CD4-positive, alpha-beta T cell (primary cell): ENCODE measurements at regions not wholly inside any gene's neighbourhood (a gene's known extent, or its start where the extent isn't known, plus 50 kb on each side); places are given as distances from the start of the nearest gene placed in this dataset.

Experiments used
- ATAC-seq: fragments of 200-7000 bp; cut with Tn5 transposase; one replicate; pipeline ENCODE4 v1.10.0; 2022; ENCODE audit warnings: mild to moderate bottlenecking; ENCODE audit not compliant: poor library complexity
- CTCF ChIA-PET: fragments of 350-600 bp; sonication (Branson Sonifier 250); formaldehyde crosslinking; loops from one replicate; lab custom pipeline; 2021; ENCODE audit warnings: antibody characterized with exemption, inconsistent platforms; lab: Charles Lee
- POLR2A ChIA-PET: fragments of 350-600 bp; sonication (Branson Sonifier 250); formaldehyde crosslinking; loops from one replicate; lab custom pipeline; 2021; ENCODE audit warnings: antibody characterized with exemption, inconsistent platforms; lab: Charles Lee
- DNase-seq, 14 experiments: peaks; one replicate each; pipeline ENCODE4 v3.0.0-alpha.2; 2013 to 2020; ENCODE audit warnings: mixed read lengths in 2 of 14
- H3K27ac ChIP-seq, 2 donors: one replicate each; pipeline versions ENCODE4 v1.5.1 to v1.7.0; 2013; ENCODE audit warnings: low read length in 2 of 2, low read depth in 1 of 2, mild to moderate bottlenecking in 1 of 2
- H3K27me3 ChIP-seq, 2 experiments: 1 replicate in 1 of 2; 2 replicates in 1 of 2; pipeline versions ENCODE4 v1.6.1 to v1.7.0; 2013; ENCODE audit warnings: low read length in 2 of 2, control low read depth in 1 of 2, mild to moderate bottlenecking in 1 of 2, moderate library complexity in 1 of 2; ENCODE audit not compliant: insufficient read depth in 2 of 2, control insufficient read depth in 1 of 2
- H3K36me3 ChIP-seq: one replicate; pipeline ENCODE4 v1.6.1; 2013; ENCODE audit warnings: low read length, control low read depth; ENCODE audit not compliant: insufficient read depth
- H3K4me1 ChIP-seq: one replicate; pipeline ENCODE4 v1.6.1; 2013; ENCODE audit warnings: low read length, control low read depth; ENCODE audit not compliant: insufficient read depth
- H3K4me3 ChIP-seq: one replicate; pipeline ENCODE4 v1.5.1; 2013; ENCODE audit warnings: mild to moderate bottlenecking, low read length, moderate library complexity
- H3K9me3 ChIP-seq, 2 experiments: 1 replicate in 1 of 2; 2 replicates in 1 of 2; pipeline versions ENCODE4 v1.6.1 to v1.7.0; 2013; ENCODE audit warnings: low read length in 2 of 2, mild to moderate bottlenecking in 2 of 2, control low read depth in 1 of 2, moderate library complexity in 1 of 2; ENCODE audit not compliant: control insufficient read depth in 1 of 2, insufficient read depth in 1 of 2
- H3K27ac Mint-ChIP-seq: one replicate; pipeline ENCODE4 v1.8.0; 2020; ENCODE audit warnings: mixed read lengths
- H3K27me3 Mint-ChIP-seq: one replicate; pipeline ENCODE4 v1.8.0; 2021; ENCODE audit warnings: mixed read lengths
- H3K36me3 Mint-ChIP-seq: one replicate; pipeline ENCODE4 v1.8.0; 2021; ENCODE audit warnings: low read depth, mixed read lengths
- H3K4me1 Mint-ChIP-seq: one replicate; pipeline ENCODE4 v1.8.0; 2021; ENCODE audit warnings: low read depth, mixed read lengths
- H3K4me3 Mint-ChIP-seq: one replicate; pipeline ENCODE4 v1.8.0; 2020; ENCODE audit warnings: mild to moderate bottlenecking, mixed read lengths
- H3K9me3 Mint-ChIP-seq: one replicate; pipeline ENCODE4 v1.8.0; 2020; ENCODE audit warnings: mixed read lengths
- CTCF ChIP-seq: fragments of 200-600 bp; IDR thresholded peaks from one replicate; pipeline ENCODE4 v1.8.0; 2022; ENCODE audit warnings: antibody characterized with exemption, mild to moderate bottlenecking
- intact Hi-C, 2 experiments: fragments of 100-400 bp; cut with DNase I in 1 of 2; cut with micrococcal nuclease in 1 of 2; formaldehyde crosslinking; loops; one replicate each; pipeline versions ENCODE4 v1.15.1 to v1.9.0; 2023 to 2025; cut with DNase I, micrococcal nuclease

DNA sequence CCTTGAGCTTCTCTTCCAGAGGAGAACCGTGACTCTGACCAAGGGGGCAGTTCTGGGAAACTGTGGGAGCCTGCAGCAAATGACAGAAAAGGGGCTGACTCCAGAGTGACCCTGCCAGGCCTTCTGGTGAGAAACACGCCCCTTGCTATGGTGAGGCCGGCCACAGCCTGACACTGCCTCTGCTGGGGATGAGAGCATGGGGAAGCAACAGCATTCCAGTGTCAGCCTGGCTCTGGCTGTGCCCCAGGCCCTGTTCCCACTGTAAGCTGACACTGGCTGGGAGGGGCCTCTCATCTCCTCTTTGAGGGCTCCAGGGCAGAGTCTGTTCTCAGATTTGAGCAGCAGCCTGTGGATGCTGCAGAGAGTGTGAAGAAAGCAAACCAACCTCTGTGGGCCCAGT lies 180.0 kb upstream of the IL12B start:
- H3K9me3 ChIP-seq = no peaks in the 10 kb centered on the region
- Mint-ChIP-seq H3K36me3 (no peaks in the 10 kb centered on the region), H3K9me3 (no peaks in the 10 kb centered on the region), H3K27ac (no peak overlapping the region), H3K4me1 (no peaks in the 10 kb centered on the region), H3K27me3 (no peaks in the 10 kb centered on the region), H3K4me3 (no peak overlapping the region)
- intact Hi-C loops = no loop called here
- no peaks in the 10 kb centered on the region for H3K36me3 ChIP-seq
- POLR2A ChIA-PET = no interaction called here
- CTCF ChIA-PET = no interaction called here
- no peak overlapping the region for H3K4me3 ChIP-seq
- no peak overlapping the region for H3K27ac ChIP-seq
- H3K27me3 ChIP-seq = no peaks in the 10 kb centered on the region
- DNase-seq = no peak
- no peaks in the 10 kb centered on the region for H3K4me1 ChIP-seq
- no peak for ATAC-seq
- TF ChIP-seq CTCF = no peak

- no peaks in the 10 kb centered on the region for H3K36me3 Mint-ChIP-seq
- intact Hi-C loops = no loop called here
- Histone ChIP-seq H3K36me3 (no peaks in the 10 kb centered on the region), H3K27me3 (no peaks in the 10 kb centered on the region), H3K4me3 (no peak overlapping the region), H3K27ac (no peak overlapping the region), H3K9me3 (no peaks in the 10 kb centered on the region), H3K4me1 (no peaks in the 10 kb centered on the region)
- H3K27ac Mint-ChIP-seq = no peak overlapping the region
- ATAC-seq = no peak
- TF ChIP-seq CTCF = no peak
- DNase-seq = no peak
- H3K27me3 Mint-ChIP-seq = no peaks in the 10 kb centered on the region
- H3K4me3 Mint-ChIP-seq = no peak overlapping the region
- H3K4me1 Mint-ChIP-seq = peaks cover 4% of the 10 kb centered on the region
- ChIA-PET CTCF (no interaction called here), POLR2A (no interaction called here)
- no peaks in the 10 kb centered on the region for H3K9me3 Mint-ChIP-seq
Observed at GRCh38 chr5:159511570-159511969, 181.3 kb upstream of the IL12B start.

GRCh38 chr5:159512064-159512463 lies 181.8 kb upstream of the IL12B start:
- intact Hi-C loops = no loop called here
- Histone ChIP-seq H3K9me3 (no peaks in the 10 kb centered on the region), H3K4me3 (no peak overlapping the region), H3K36me3 (no peaks in the 10 kb centered on the region), H3K4me1 (no peaks in the 10 kb centered on the region), H3K27me3 (no peaks in the 10 kb centered on the region), H3K27ac (no peak overlapping the region)
- DNase-seq = no peak
- ChIA-PET POLR2A (no interaction called here), CTCF (no interaction called here)
- no peak for TF ChIP-seq CTCF
- Mint-ChIP-seq H3K27ac (no peak overlapping the region), H3K9me3 (no peaks in the 10 kb centered on the region), H3K27me3 (no peaks in the 10 kb centered on the region), H3K4me1 (peaks cover 4% of the 10 kb centered on the region), H3K36me3 (no peaks in the 10 kb centered on the region), H3K4me3 (no peak overlapping the region)
- ATAC-seq = no peak
